RPMI8226 (cell line): ENCODE measurements at regions not wholly inside any gene's neighbourhood (a gene's known extent, or its start where the extent isn't known, plus 50 kb on each side); places are given as distances from the start of the nearest gene placed in this dataset.

ENCODE experiments used
- DNase-seq: peaks from one replicate; pipeline ENCODE4 v3.0.0-alpha.2; 2015

DNA sequence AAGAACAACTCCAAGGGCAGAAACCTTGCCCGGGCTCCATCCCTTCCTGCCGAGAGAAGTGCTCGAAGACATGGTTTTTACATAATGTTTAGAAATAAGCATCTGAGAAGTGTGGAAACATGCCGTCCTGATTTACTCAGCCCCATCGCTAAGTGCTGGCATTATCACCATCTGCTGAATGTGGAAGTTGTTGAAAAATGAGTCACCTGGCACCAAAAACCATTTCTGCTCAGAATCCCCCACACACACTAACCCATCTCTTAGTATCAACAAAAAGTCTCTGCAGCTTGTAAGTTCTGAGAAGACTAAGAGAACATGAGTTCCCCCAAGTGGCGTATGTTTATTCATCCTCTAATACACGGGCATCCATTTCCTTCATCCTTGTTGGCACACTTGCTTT lies 51.0 kb upstream of the ARL8B start:
- DNase-seq: no peak

- DNase-seq: no peak
Observed at GRCh38 chr3:5072100-5072816, 49.8 kb upstream of the ARL8B start.
